Esophagus squamous epithelium (tissue), 5 donors: ENCODE measurements at regions not wholly inside any gene's neighbourhood (a gene's known extent, or its start where the extent isn't known, plus 50 kb on each side); places are given as distances from the start of the nearest gene placed in this dataset.

Experiments used
- DNase-seq: peaks from one replicate; lab custom pipeline; 2025; lab: John Stamatoyannopoulos, UW
- H3K27ac ChIP-seq, 4 donors: fragments of 200-600 bp; sonication (generic); one replicate each; pipeline ENCODE4 v1.5.1; 2016 to 2019; ENCODE audit warnings: mild to moderate bottlenecking in 1 of 4
- H3K27me3 ChIP-seq, 4 donors: fragments of 200-600 bp; sonication (generic); 1 replicate in 3 of 4; 2 replicates in 1 of 4; pipeline versions ENCODE4 v1.5.1 to v1.6.0; 2017 to 2021; ENCODE audit warnings: antibody characterized with exemption in 1 of 4
- H3K36me3 ChIP-seq, 3 donors: fragments of 200-600 bp; sonication (generic); one replicate each; pipeline ENCODE4 v1.5.1; 2016 to 2019
- H3K4me1 ChIP-seq, 3 donors: fragments of 200-600 bp; sonication (generic); one replicate each; pipeline ENCODE4 v1.5.1; 2017 to 2019
- H3K4me3 ChIP-seq, 4 donors: fragments of 200-600 bp; sonication (generic); 1 replicate in 3 of 4; 2 replicates in 1 of 4; pipeline ENCODE4 v1.5.1; 2016 to 2019; ENCODE audit warnings: mild to moderate bottlenecking in 2 of 4, moderate library complexity in 1 of 4
- H3K9me3 ChIP-seq, 3 donors: fragments of 200-600 bp; sonication (generic); one replicate each; pipeline ENCODE4 v1.5.1; 2016 to 2019
- POLR2A ChIP-seq, 4 donors: fragments of 450-650 bp; IDR thresholded peaks; one replicate each; pipeline ENCODE4 v1.6.1; 2017; ENCODE audit warnings: antibody characterized with exemption in 4 of 4, mild to moderate bottlenecking in 4 of 4, moderate library complexity in 3 of 4
- WGBS, 2 donors: methylation state at CpG; one replicate each; pipeline ENCODE4 v1.1.5; 2018; 5-methylcytosine and 5-hydroxymethylcytosine counted together
- intact Hi-C: fragments of 100-400 bp; cut with DNase I; formaldehyde crosslinking; loops from one replicate; pipeline ENCODE4 v1.15.0; 2022
- TF ChIP-seq, protein P1 (sequence below), 6 experiments: fragments of 450-650 bp in 4 of 6; fragments of 200-600 bp in 2 of 6; sonication (generic) in 2 of 6; IDR thresholded peaks; one replicate each; pipeline ENCODE4 v1.5.1; 2016 to 2019; ENCODE audit warnings: antibody characterized with exemption in 6 of 6, mild to moderate bottlenecking in 4 of 6, moderate library complexity in 4 of 6
- donor health status: DM: yes; HTN: yes; CAD: no.

GRCh38 chr2:226497146-226497909 lies 302.3 kb downstream of the IRS1 start:
- H3K36me3 ChIP-seq = no peaks in the 10 kb centered on the region
- H3K27me3 ChIP-seq = no peaks in the 10 kb centered on the region
- no peaks in the 10 kb centered on the region for H3K4me1 ChIP-seq
- 62 to 79% methylated on average over 4 of the region's 4 CpGs for WGBS, 2 donors
- intact Hi-C loops = no loop called here
- H3K9me3 ChIP-seq = no peaks in the 10 kb centered on the region
- DNase-seq = no peak
- TF ChIP-seq POLR2A (IDR thresholded peaks at IDR 0.05) = no peak
- TF ChIP-seq, protein P1, sequence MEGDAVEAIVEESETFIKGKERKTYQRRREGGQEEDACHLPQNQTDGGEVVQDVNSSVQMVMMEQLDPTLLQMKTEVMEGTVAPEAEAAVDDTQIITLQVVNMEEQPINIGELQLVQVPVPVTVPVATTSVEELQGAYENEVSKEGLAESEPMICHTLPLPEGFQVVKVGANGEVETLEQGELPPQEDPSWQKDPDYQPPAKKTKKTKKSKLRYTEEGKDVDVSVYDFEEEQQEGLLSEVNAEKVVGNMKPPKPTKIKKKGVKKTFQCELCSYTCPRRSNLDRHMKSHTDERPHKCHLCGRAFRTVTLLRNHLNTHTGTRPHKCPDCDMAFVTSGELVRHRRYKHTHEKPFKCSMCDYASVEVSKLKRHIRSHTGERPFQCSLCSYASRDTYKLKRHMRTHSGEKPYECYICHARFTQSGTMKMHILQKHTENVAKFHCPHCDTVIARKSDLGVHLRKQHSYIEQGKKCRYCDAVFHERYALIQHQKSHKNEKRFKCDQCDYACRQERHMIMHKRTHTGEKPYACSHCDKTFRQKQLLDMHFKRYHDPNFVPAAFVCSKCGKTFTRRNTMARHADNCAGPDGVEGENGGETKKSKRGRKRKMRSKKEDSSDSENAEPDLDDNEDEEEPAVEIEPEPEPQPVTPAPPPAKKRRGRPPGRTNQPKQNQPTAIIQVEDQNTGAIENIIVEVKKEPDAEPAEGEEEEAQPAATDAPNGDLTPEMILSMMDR (IDR thresholded peaks at IDR 0.05) = no peak
- no peak overlapping the region for H3K27ac ChIP-seq
- H3K4me3 ChIP-seq = no peak overlapping the region

DNA sequence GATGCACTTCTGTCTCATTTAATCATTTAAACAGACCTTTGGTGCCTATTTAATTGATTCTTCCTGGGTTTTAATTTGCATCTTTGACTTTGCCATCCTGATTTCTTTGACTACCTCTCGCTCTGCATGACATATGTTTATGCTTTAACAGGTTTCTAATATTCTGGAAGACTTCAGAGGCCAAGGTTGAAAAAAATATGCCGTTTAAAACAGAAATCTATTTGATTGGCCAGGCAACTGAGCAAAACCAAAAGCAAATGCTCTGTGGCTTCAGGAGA lies 303.4 kb downstream of the IRS1 start:
- DNase-seq = no peak
- Histone ChIP-seq H3K4me1 (no peaks in the 10 kb centered on the region), H3K9me3 (no peaks in the 10 kb centered on the region), H3K27ac (no peak overlapping the region), H3K27me3 (no peaks in the 10 kb centered on the region), H3K36me3 (no peaks in the 10 kb centered on the region), H3K4me3 (no peak overlapping the region)
- intact Hi-C loops = no loop called here
- 67 to 85% methylated on average over 2 of the region's 2 CpGs for WGBS, 2 donors
- TF ChIP-seq, protein P1 (IDR thresholded peaks at IDR 0.05) = no peak
- TF ChIP-seq POLR2A (IDR thresholded peaks at IDR 0.05) = no peak

DNA sequence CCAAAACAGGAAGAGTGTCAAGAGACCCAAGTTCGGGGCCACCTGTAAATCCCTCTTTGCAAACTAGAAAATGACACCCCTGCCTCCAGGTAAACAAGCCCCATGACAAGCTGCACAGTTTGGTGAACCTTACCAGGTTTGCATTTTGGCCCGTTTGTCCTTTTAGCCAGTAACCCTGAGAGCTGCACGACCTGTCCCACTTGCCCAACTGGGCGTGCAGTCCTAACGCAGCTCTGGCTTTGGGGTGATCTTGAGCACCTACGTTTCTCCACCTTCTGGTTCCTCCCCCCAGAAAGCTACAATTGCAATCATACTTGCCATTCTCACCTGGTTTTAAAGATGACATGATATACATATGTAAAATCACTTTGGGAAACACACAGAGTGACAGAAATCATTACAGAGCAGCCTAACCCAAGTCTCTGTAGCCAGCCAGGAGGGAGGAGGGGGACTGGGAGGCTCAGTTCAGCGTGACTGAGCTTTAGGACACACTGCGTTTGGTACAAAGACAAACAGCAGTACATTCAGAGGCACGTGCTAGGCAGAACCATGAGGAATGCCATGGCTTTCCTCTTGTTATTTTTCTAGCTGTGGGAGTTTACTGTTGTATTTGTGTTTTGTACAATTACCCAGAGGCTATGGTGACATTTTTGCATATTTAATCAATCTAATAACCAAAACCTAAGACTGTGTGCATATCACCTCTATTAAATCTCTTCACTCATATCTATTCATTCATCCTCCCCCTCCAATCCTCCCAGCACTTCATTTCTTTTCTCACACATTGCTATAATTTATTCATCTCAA lies 304.0 kb downstream of the IRS1 start:
- no peaks in the 10 kb centered on the region for H3K36me3 ChIP-seq
- TF ChIP-seq, protein P1 (IDR thresholded peaks at IDR 0.05) = no peak
- no peak for TF ChIP-seq POLR2A (IDR thresholded peaks at IDR 0.05)
- no peak overlapping the region for H3K27ac ChIP-seq
- H3K4me3 ChIP-seq = no peak overlapping the region
- H3K27me3 ChIP-seq = no peaks in the 10 kb centered on the region
- intact Hi-C loops = no loop called here
- H3K4me1 ChIP-seq = no peaks in the 10 kb centered on the region
- 65 to 71% methylated on average over 9 of the region's 9 CpGs for WGBS, 2 donors
- no peak for DNase-seq
- no peaks in the 10 kb centered on the region for H3K9me3 ChIP-seq

DNA sequence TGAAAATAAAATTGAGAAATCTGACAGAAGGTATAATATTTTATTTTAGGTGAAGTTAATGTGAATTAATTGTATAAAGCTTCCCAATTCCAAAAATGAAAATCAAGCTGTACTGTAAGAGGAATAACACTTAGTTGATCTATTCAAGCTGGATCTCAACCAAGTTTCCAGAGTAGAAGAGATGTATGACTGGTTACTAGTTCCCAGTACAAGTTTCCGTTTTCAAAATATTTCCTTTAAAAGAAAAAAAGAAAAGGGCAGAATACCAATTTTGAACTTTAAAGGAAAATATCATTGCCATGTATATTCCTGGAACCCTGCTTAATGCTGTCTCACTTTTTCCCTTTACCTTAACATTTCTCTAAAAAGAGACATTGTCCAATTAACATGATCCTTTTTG lies 308.5 kb downstream of the IRS1 start:
- Histone ChIP-seq H3K36me3 (no peaks in the 10 kb centered on the region), H3K27ac (no peak overlapping the region), H3K9me3 (no peaks in the 10 kb centered on the region), H3K27me3 (no peaks in the 10 kb centered on the region), H3K4me1 (no peaks in the 10 kb centered on the region), H3K4me3 (no peak overlapping the region)
- no peak for DNase-seq
- intact Hi-C loops = no loop called here
- TF ChIP-seq, protein P1 (IDR thresholded peaks at IDR 0.05) = no peak
- TF ChIP-seq POLR2A (IDR thresholded peaks at IDR 0.05) = no peak
- WGBS, 2 donors = 58 to 70% methylated on average over 1 of the region's 1 CpG

GRCh38 chr2:226489775-226490541 lies 309.7 kb downstream of the IRS1 start:
- DNase-seq = no peak
- Histone ChIP-seq H3K4me1 (no peaks in the 10 kb centered on the region), H3K27ac (no peak overlapping the region), H3K4me3 (no peak overlapping the region), H3K9me3 (no peaks in the 10 kb centered on the region), H3K27me3 (no peaks in the 10 kb centered on the region), H3K36me3 (no peaks in the 10 kb centered on the region)
- TF ChIP-seq, protein P1 (IDR thresholded peaks at IDR 0.05) = no peak
- intact Hi-C loops = no loop called here
- WGBS, 2 donors = 46 to 50% methylated on average over 9 to 10 of the region's 10 CpGs
